ENCODE measurements at regions not wholly inside any gene's neighbourhood (a gene's known extent, or its start where the extent isn't known, plus 50 kb on each side); places are given as distances from the start of the nearest gene placed in this dataset.

GRCh38 chr17:36679815-36680467 lies 78.6 kb downstream of the MRM1 start:
- Histone ChIP-seq H3K4me2 (ENCODE audit: low read length) (no peak overlapping the region), H3K36me3 (ENCODE audit: control insufficient read depth, low read length) (no peaks in the 10 kb centered on the region), H3K4me1 (ENCODE audit: control insufficient read depth, low read length) (no peaks in the 10 kb centered on the region), H3K79me2 (ENCODE audit: control insufficient read depth, low read length) (no peaks in the 10 kb centered on the region), H3F3A (ENCODE audit: control insufficient read depth, insufficient read depth) (no peaks in the 10 kb centered on the region), H3K4me3 (ENCODE audit: low read length) (no peak overlapping the region), H3K27me3 (ENCODE audit: control insufficient read depth, low read length) (peaks cover 7% of the 10 kb centered on the region; the same call in 1 of the 2 replicates), H3K27ac (ENCODE audit: low read depth, low read length) (no peak overlapping the region), H3K9me3 (ENCODE audit: control insufficient read depth, insufficient read depth, low read length) (no peaks in the 10 kb centered on the region), H4K20me1 (ENCODE audit: control insufficient read depth, insufficient read depth, low read depth, low read length) (no peaks in the 10 kb centered on the region), H3K9me2 (replicated peaks; ENCODE audit: control insufficient read depth, low read length) (no peaks in the 10 kb centered on the region)
- TF ChIP-seq EZH2phosphoT487 (IDR thresholded peaks at IDR 0.05; ENCODE audit: borderline replicate concordance, low read length), result no peak
- TF ChIP-seq, protein P1, sequence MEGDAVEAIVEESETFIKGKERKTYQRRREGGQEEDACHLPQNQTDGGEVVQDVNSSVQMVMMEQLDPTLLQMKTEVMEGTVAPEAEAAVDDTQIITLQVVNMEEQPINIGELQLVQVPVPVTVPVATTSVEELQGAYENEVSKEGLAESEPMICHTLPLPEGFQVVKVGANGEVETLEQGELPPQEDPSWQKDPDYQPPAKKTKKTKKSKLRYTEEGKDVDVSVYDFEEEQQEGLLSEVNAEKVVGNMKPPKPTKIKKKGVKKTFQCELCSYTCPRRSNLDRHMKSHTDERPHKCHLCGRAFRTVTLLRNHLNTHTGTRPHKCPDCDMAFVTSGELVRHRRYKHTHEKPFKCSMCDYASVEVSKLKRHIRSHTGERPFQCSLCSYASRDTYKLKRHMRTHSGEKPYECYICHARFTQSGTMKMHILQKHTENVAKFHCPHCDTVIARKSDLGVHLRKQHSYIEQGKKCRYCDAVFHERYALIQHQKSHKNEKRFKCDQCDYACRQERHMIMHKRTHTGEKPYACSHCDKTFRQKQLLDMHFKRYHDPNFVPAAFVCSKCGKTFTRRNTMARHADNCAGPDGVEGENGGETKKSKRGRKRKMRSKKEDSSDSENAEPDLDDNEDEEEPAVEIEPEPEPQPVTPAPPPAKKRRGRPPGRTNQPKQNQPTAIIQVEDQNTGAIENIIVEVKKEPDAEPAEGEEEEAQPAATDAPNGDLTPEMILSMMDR (IDR thresholded peaks at IDR 0.05; ENCODE audit: low read depth, low read length, poor library complexity, severe bottlenecking), result no peak

DNA sequence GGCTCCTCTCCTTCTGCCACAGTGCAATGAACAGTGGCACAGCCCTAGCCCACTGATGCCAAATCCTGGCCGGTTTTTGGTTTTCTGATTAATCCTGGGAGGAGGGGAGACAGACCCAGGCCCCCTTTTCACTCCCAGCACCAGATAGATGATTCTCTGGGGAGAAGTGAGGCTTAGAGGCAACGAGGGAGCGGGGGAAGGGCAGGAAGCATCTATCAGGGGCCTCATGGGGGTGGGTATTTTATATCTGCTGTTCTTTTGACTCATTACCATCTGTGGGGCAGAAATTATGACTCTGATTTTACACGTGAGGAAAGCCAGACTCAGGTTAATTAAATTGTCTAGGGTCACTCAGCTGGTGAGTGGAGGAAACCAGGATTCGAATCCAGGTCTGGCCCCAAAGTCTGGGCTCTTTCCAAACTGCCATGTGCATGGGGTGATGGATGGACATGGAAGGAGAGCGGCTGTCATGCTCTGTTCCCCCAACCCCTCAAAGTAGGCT lies 79.4 kb downstream of the MRM1 start:
- no peaks in the 10 kb centered on the region for H3K79me2 ChIP-seq (ENCODE audit: control insufficient read depth, low read length)
- H4K20me1 ChIP-seq (ENCODE audit: control insufficient read depth, insufficient read depth, low read depth, low read length), result no peaks in the 10 kb centered on the region
- no peaks in the 10 kb centered on the region for H3K9me2 ChIP-seq (replicated peaks; ENCODE audit: control insufficient read depth, low read length)
- H3F3A ChIP-seq (ENCODE audit: control insufficient read depth, insufficient read depth), result no peaks in the 10 kb centered on the region
- TF ChIP-seq, protein P1 (IDR thresholded peaks at IDR 0.05; ENCODE audit: low read depth, low read length, poor library complexity, severe bottlenecking), result no peak
- no peak for TF ChIP-seq EZH2phosphoT487 (IDR thresholded peaks at IDR 0.05; ENCODE audit: borderline replicate concordance, low read length)
- H3K4me2 ChIP-seq (ENCODE audit: low read length), result no peak overlapping the region
- H3K27ac ChIP-seq (ENCODE audit: low read depth, low read length), result no peak overlapping the region
- no peaks in the 10 kb centered on the region for H3K4me1 ChIP-seq (ENCODE audit: control insufficient read depth, low read length)
- no peak overlapping the region for H3K4me3 ChIP-seq (ENCODE audit: low read length)
- peaks cover 5% of the 10 kb centered on the region; the same call in 1 of the 2 replicates for H3K27me3 ChIP-seq (ENCODE audit: control insufficient read depth, low read length)
- no peaks in the 10 kb centered on the region for H3K36me3 ChIP-seq (ENCODE audit: control insufficient read depth, low read length)
- H3K9me3 ChIP-seq (ENCODE audit: control insufficient read depth, insufficient read depth, low read length), result no peaks in the 10 kb centered on the region

DNA sequence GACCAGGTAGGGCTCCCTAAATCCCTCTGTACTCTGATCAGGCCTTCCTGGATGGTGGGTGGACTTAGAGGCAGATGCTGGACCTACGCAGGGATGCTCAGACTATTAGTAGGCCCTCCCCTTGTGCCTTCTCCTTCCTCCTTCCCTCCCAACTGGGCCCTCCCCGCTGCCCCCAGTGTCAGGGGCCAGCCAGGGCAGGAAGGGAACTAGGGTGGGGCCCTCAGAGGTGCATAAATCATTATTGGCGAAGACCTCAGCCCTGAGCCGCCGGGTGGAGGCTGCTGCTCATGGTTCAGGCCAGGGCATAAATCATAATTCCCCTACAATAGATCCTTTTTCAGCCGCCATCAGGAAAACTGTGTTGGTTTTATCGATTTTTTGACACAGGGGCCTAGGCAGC lies 81.4 kb downstream of the MRM1 start:
- no peaks in the 10 kb centered on the region for H3K9me2 ChIP-seq (replicated peaks; ENCODE audit: control insufficient read depth, low read length)
- H3K27ac ChIP-seq (ENCODE audit: low read depth, low read length), result no peak overlapping the region
- no peaks in the 10 kb centered on the region for H4K20me1 ChIP-seq (ENCODE audit: control insufficient read depth, insufficient read depth, low read depth, low read length)
- H3K4me3 ChIP-seq (ENCODE audit: low read length), result no peak overlapping the region
- no peaks in the 10 kb centered on the region for H3K36me3 ChIP-seq (ENCODE audit: control insufficient read depth, low read length)
- no peak for TF ChIP-seq EZH2phosphoT487 (IDR thresholded peaks at IDR 0.05; ENCODE audit: borderline replicate concordance, low read length)
- TF ChIP-seq, protein P1 (IDR thresholded peaks at IDR 0.05; ENCODE audit: low read depth, low read length, poor library complexity, severe bottlenecking), result no peak
- H3K4me2 ChIP-seq (ENCODE audit: low read length), result no peak overlapping the region
- H3F3A ChIP-seq (ENCODE audit: control insufficient read depth, insufficient read depth), result no peaks in the 10 kb centered on the region
- no peaks in the 10 kb centered on the region for H3K9me3 ChIP-seq (ENCODE audit: control insufficient read depth, insufficient read depth, low read length)
- no peaks in the 10 kb centered on the region for H3K79me2 ChIP-seq (ENCODE audit: control insufficient read depth, low read length)
- H3K4me1 ChIP-seq (ENCODE audit: control insufficient read depth, low read length), result no peaks in the 10 kb centered on the region
- peaks cover 14% of the 10 kb centered on the region; the same call in 1 of the 2 replicates for H3K27me3 ChIP-seq (ENCODE audit: control insufficient read depth, low read length)
